HCT116 (cell line): ENCODE measurements at regions not wholly inside any gene's neighbourhood (a gene's known extent, or its start where the extent isn't known, plus 50 kb on each side); places are given as distances from the start of the nearest gene placed in this dataset.

Source experiments
- CEBPB ChIP-seq: IDR thresholded peaks from 2 replicates; pipeline ENCODE4 v1.6.1; 2012; ENCODE audit warnings: low read depth
- FOSL1 ChIP-seq: IDR thresholded peaks from 2 replicates; pipeline ENCODE4 v1.6.1; 2012; ENCODE audit warnings: low read depth
- JUND ChIP-seq: IDR thresholded peaks from 2 replicates; pipeline ENCODE4 v1.6.1; 2012
- POLR2A ChIP-seq: IDR thresholded peaks from 2 replicates; pipeline ENCODE4 v1.7.0; 2011; ENCODE audit warnings: borderline replicate concordance; ENCODE audit not compliant: insufficient read depth, insufficient read length; ENCODE audit errors: extremely low read depth
- POLR2AphosphoS5 ChIP-seq: IDR thresholded peaks from 2 replicates; pipeline ENCODE4 v1.6.1; 2011; ENCODE audit warnings: mild to moderate bottlenecking, low read depth, low read length, moderate library complexity
- RAD21 ChIP-seq: IDR thresholded peaks from 2 replicates; pipeline ENCODE4 v1.6.1; 2012; ENCODE audit warnings: low read depth, mild to moderate bottlenecking
- SP1 ChIP-seq: IDR thresholded peaks from 2 replicates; pipeline ENCODE4 v1.6.1; 2012; ENCODE audit warnings: low read depth
- TCF7L2 ChIP-seq: IDR thresholded peaks from 2 replicates; pipeline ENCODE4 v1.7.0; 2011; ENCODE audit warnings: borderline replicate concordance, inconsistent platforms; ENCODE audit not compliant: insufficient read depth, insufficient read length; ENCODE audit errors: extremely low read depth
- YY1 ChIP-seq: IDR thresholded peaks from 2 replicates; pipeline ENCODE4 v1.6.1; 2011; ENCODE audit warnings: low read length, low read depth, moderate library complexity, mild to moderate bottlenecking; ENCODE audit not compliant: insufficient replicate concordance; ENCODE audit errors: extremely low read depth
- TF ChIP-seq, protein P1 (sequence below), 3 experiments: fragments of 200-600 bp in 1 of 3; sonication (generic) in 1 of 3; IDR thresholded peaks in 2 of 3; conservative IDR thresholded peaks in 1 of 3; 2 replicates each; pipeline ENCODE4 v1.5.1; 2012 to 2017; ENCODE audit warnings: low read depth in 2 of 3, low read length in 2 of 3, antibody characterized with exemption in 1 of 3, borderline replicate concordance in 1 of 3, control low read depth in 1 of 3, mild to moderate bottlenecking in 1 of 3, mixed read lengths in 1 of 3, mixed run types in 1 of 3, moderate library complexity in 1 of 3; ENCODE audit not compliant: insufficient read depth in 1 of 3
- TF ChIP-seq, protein P2 (sequence below): IDR thresholded peaks from 2 replicates; pipeline ENCODE4 v1.6.1; 2012
- TF ChIP-seq, protein P3 (sequence below): IDR thresholded peaks from 2 replicates; pipeline ENCODE4 v1.6.1; 2012; ENCODE audit warnings: low read depth
- TF ChIP-seq, protein P4 (sequence below): IDR thresholded peaks from 2 replicates; pipeline ENCODE4 v1.6.1; 2012

DNA sequence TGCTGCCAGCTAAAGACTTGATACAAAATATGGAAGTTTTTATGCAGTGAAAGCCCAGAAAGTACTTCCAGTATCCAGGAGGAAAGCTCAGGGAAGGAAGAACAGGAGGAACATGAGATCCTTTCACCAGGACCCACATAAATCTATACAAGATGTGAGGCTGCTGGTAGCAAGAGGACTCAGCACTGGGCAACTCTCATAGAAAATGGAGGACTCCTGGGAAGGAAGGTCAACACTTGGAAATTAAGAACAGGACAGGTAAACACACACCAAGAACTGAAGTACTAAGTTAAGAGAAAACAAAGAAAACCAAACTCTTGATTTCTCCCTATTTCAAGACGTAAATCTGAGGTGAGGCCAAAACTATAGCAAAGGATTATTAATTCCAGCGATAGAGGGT is 220.5 kb upstream of the HSF2 start:
- TF ChIP-seq CEBPB: no peak
- TF ChIP-seq YY1: no peak
- TF ChIP-seq, protein P1, sequence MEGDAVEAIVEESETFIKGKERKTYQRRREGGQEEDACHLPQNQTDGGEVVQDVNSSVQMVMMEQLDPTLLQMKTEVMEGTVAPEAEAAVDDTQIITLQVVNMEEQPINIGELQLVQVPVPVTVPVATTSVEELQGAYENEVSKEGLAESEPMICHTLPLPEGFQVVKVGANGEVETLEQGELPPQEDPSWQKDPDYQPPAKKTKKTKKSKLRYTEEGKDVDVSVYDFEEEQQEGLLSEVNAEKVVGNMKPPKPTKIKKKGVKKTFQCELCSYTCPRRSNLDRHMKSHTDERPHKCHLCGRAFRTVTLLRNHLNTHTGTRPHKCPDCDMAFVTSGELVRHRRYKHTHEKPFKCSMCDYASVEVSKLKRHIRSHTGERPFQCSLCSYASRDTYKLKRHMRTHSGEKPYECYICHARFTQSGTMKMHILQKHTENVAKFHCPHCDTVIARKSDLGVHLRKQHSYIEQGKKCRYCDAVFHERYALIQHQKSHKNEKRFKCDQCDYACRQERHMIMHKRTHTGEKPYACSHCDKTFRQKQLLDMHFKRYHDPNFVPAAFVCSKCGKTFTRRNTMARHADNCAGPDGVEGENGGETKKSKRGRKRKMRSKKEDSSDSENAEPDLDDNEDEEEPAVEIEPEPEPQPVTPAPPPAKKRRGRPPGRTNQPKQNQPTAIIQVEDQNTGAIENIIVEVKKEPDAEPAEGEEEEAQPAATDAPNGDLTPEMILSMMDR (IDR thresholded peaks at IDR 0.05 in 2 of 3, conservative IDR thresholded peaks at IDR 0.05 in 1 of 3; ENCODE audit: borderline replicate concordance in 1 of 3, insufficient read depth in 1 of 3, low read depth in 2 of 3, low read length in 2 of 3): no peak
- no peak for TF ChIP-seq RAD21
- TF ChIP-seq, protein P2, sequence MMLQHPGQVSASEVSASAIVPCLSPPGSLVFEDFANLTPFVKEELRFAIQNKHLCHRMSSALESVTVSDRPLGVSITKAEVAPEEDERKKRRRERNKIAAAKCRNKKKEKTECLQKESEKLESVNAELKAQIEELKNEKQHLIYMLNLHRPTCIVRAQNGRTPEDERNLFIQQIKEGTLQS: no peak
- TF ChIP-seq FOSL1: no peak
- no peak for TF ChIP-seq JUND
- no peak for TF ChIP-seq POLR2A
- TF ChIP-seq TCF7L2: no peak
- TF ChIP-seq, protein P3, sequence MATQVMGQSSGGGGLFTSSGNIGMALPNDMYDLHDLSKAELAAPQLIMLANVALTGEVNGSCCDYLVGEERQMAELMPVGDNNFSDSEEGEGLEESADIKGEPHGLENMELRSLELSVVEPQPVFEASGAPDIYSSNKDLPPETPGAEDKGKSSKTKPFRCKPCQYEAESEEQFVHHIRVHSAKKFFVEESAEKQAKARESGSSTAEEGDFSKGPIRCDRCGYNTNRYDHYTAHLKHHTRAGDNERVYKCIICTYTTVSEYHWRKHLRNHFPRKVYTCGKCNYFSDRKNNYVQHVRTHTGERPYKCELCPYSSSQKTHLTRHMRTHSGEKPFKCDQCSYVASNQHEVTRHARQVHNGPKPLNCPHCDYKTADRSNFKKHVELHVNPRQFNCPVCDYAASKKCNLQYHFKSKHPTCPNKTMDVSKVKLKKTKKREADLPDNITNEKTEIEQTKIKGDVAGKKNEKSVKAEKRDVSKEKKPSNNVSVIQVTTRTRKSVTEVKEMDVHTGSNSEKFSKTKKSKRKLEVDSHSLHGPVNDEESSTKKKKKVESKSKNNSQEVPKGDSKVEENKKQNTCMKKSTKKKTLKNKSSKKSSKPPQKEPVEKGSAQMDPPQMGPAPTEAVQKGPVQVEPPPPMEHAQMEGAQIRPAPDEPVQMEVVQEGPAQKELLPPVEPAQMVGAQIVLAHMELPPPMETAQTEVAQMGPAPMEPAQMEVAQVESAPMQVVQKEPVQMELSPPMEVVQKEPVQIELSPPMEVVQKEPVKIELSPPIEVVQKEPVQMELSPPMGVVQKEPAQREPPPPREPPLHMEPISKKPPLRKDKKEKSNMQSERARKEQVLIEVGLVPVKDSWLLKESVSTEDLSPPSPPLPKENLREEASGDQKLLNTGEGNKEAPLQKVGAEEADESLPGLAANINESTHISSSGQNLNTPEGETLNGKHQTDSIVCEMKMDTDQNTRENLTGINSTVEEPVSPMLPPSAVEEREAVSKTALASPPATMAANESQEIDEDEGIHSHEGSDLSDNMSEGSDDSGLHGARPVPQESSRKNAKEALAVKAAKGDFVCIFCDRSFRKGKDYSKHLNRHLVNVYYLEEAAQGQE: no peak
- TF ChIP-seq POLR2AphosphoS5: no peak
- TF ChIP-seq, protein P4, sequence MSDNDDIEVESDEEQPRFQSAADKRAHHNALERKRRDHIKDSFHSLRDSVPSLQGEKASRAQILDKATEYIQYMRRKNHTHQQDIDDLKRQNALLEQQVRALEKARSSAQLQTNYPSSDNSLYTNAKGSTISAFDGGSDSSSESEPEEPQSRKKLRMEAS: no peak
- TF ChIP-seq SP1: no peak
